T-helper 2 cell treated with Interferon-gamma antibody and Interleukin-4, amounts not matched to agents 5 μg/mL and 100 μg/mL, for 36 hours (primary cell): ENCODE measurements at regions not wholly inside any gene's neighbourhood (a gene's known extent, or its start where the extent isn't known, plus 50 kb on each side); places are given as distances from the start of the nearest gene placed in this dataset.
"Not testable (repeated sequence)": the region's sequence is repeated elsewhere in the genome, so short reads cannot be mapped to it uniquely, and the experiment has no call there.

ENCODE experiments used
- DNase-seq: peaks from one replicate; pipeline ENCODE4 v3.0.0; 2021; ENCODE audit warnings: low spot score
- H3K27ac Mint-ChIP-seq: one replicate; pipeline ENCODE4 v1.8.0; 2021; ENCODE audit warnings: mild to moderate bottlenecking, mixed read lengths
- H3K27me3 Mint-ChIP-seq: one replicate; pipeline ENCODE4 v1.8.0; 2021; ENCODE audit warnings: low read depth, mixed read lengths
- H3K36me3 Mint-ChIP-seq: one replicate; pipeline ENCODE4 v1.8.0; 2021; ENCODE audit warnings: low read depth, mixed read lengths
- H3K4me1 Mint-ChIP-seq: one replicate; pipeline ENCODE4 v1.8.0; 2021; ENCODE audit warnings: low read depth, mixed read lengths
- H3K4me3 Mint-ChIP-seq: one replicate; pipeline ENCODE4 v1.8.0; 2022; ENCODE audit warnings: mild to moderate bottlenecking, moderate library complexity, mixed read lengths
- H3K9me3 Mint-ChIP-seq: one replicate; pipeline ENCODE4 v1.8.0; 2021; ENCODE audit warnings: mixed read lengths

GRCh38 chr4:159410076-159410777 lies 307.3 kb downstream of the RAPGEF2 start:
- H3K27me3 Mint-ChIP-seq = peaks cover 4% of the 10 kb centered on the region
- no peak overlapping the region for H3K4me3 Mint-ChIP-seq
- no peak for DNase-seq
- H3K9me3 Mint-ChIP-seq = no peaks in the 10 kb centered on the region
- H3K36me3 Mint-ChIP-seq = no peaks in the 10 kb centered on the region
- H3K27ac Mint-ChIP-seq = no peak overlapping the region
- H3K4me1 Mint-ChIP-seq = no peaks in the 10 kb centered on the region

GRCh38 chr4:159410891-159411290 lies 308.0 kb downstream of the RAPGEF2 start:
- DNase-seq = no peak
- no peaks in the 10 kb centered on the region for H3K9me3 Mint-ChIP-seq
- H3K36me3 Mint-ChIP-seq = no peaks in the 10 kb centered on the region
- H3K4me1 Mint-ChIP-seq = no peaks in the 10 kb centered on the region
- H3K27ac Mint-ChIP-seq = no peak overlapping the region
- no peak overlapping the region for H3K4me3 Mint-ChIP-seq
- peaks cover 4% of the 10 kb centered on the region for H3K27me3 Mint-ChIP-seq

GRCh38 chr4:159413306-159413943 lies 310.5 kb downstream of the RAPGEF2 start:
- Mint-ChIP-seq H3K4me3 (no peak overlapping the region), H3K27me3 (peaks cover 4% of the 10 kb centered on the region), H3K9me3 (no peaks in the 10 kb centered on the region), H3K4me1 (no peaks in the 10 kb centered on the region), H3K36me3 (no peaks in the 10 kb centered on the region), H3K27ac (no peak overlapping the region)
- DNase-seq = no peak

GRCh38 chr4:159414305-159414704 lies 311.4 kb downstream of the RAPGEF2 start:
- H3K27me3 Mint-ChIP-seq = peaks cover 4% of the 10 kb centered on the region
- no peak overlapping the region for H3K4me3 Mint-ChIP-seq

GRCh38 chr4:159416073-159416472 lies 313.2 kb downstream of the RAPGEF2 start:
- no peak overlapping the region for H3K4me3 Mint-ChIP-seq
- H3K36me3 Mint-ChIP-seq = no peaks in the 10 kb centered on the region
- H3K27ac Mint-ChIP-seq = no peak overlapping the region
- no peaks in the 10 kb centered on the region for H3K4me1 Mint-ChIP-seq
- no peak for DNase-seq
- H3K27me3 Mint-ChIP-seq = no peaks in the 10 kb centered on the region
- peaks cover 4% of the 10 kb centered on the region for H3K9me3 Mint-ChIP-seq

More at GRCh38 chr4:159414305-159414704, 311.4 kb downstream of the RAPGEF2 start:
- H3K4me1 Mint-ChIP-seq = no peaks in the 10 kb centered on the region
- peak overlapping the region; percentile 4 for H3K27ac Mint-ChIP-seq
- no peaks in the 10 kb centered on the region for H3K36me3 Mint-ChIP-seq
- DNase-seq = no peak
- no peaks in the 10 kb centered on the region for H3K9me3 Mint-ChIP-seq

- H3K27ac Mint-ChIP-seq = no peak overlapping the region
- no peaks in the 10 kb centered on the region for H3K4me1 Mint-ChIP-seq
- no peaks in the 10 kb centered on the region for H3K36me3 Mint-ChIP-seq
- DNase-seq = no peak
- no peak overlapping the region for H3K4me3 Mint-ChIP-seq
- H3K27me3 Mint-ChIP-seq = no peaks in the 10 kb centered on the region
- H3K9me3 Mint-ChIP-seq = peaks cover 4% of the 10 kb centered on the region
Measured at GRCh38 chr4:159416996-159417395, 314.1 kb downstream of the RAPGEF2 start.

- H3K27me3 Mint-ChIP-seq = no peaks in the 10 kb centered on the region
- no peak overlapping the region for H3K27ac Mint-ChIP-seq
- H3K9me3 Mint-ChIP-seq = peaks cover 4% of the 10 kb centered on the region
- H3K4me3 Mint-ChIP-seq = no peak overlapping the region
- H3K36me3 Mint-ChIP-seq = no peaks in the 10 kb centered on the region
- no peaks in the 10 kb centered on the region for H3K4me1 Mint-ChIP-seq
- no peak for DNase-seq
Measured at GRCh38 chr4:159420162-159421057, 317.5 kb downstream of the RAPGEF2 start.

GRCh38 chr4:159421058-159421419 lies 318.2 kb downstream of the RAPGEF2 start:
- H3K36me3 Mint-ChIP-seq, DNase-seq, H3K27me3 Mint-ChIP-seq, H3K4me3 Mint-ChIP-seq, H3K9me3 Mint-ChIP-seq, H3K27ac Mint-ChIP-seq, H3K4me1 Mint-ChIP-seq: not testable (repeated sequence)

GRCh38 chr4:159422019-159422418 lies 319.1 kb downstream of the RAPGEF2 start:
- Mint-ChIP-seq H3K27me3 (no peaks in the 10 kb centered on the region), H3K4me3 (no peak overlapping the region), H3K4me1 (no peaks in the 10 kb centered on the region), H3K36me3 (no peaks in the 10 kb centered on the region), H3K9me3 (peaks cover 4% of the 10 kb centered on the region), H3K27ac (no peak overlapping the region)
- no peak for DNase-seq

GRCh38 chr4:159422626-159423025 lies 319.7 kb downstream of the RAPGEF2 start:
- no peak for DNase-seq
- Mint-ChIP-seq H3K27me3 (no peaks in the 10 kb centered on the region), H3K4me3 (no peak overlapping the region), H3K9me3 (peaks cover 4% of the 10 kb centered on the region), H3K27ac (no peak overlapping the region), H3K36me3 (no peaks in the 10 kb centered on the region), H3K4me1 (no peaks in the 10 kb centered on the region)

GRCh38 chr4:159425737-159426305 lies 322.9 kb downstream of the RAPGEF2 start:
- Mint-ChIP-seq H3K4me3 (no peak overlapping the region), H3K27ac (no peak overlapping the region), H3K4me1 (no peaks in the 10 kb centered on the region), H3K27me3 (peaks cover 7% of the 10 kb centered on the region), H3K36me3 (no peaks in the 10 kb centered on the region), H3K9me3 (no peaks in the 10 kb centered on the region)
- DNase-seq = no peak

GRCh38 chr4:159428293-159428692 lies 325.4 kb downstream of the RAPGEF2 start:
- DNase-seq = no peak
- H3K27me3 Mint-ChIP-seq = peaks cover 10% of the 10 kb centered on the region
- no peaks in the 10 kb centered on the region for H3K4me1 Mint-ChIP-seq
- H3K27ac Mint-ChIP-seq = no peak overlapping the region
- H3K4me3 Mint-ChIP-seq = no peak overlapping the region
- no peaks in the 10 kb centered on the region for H3K36me3 Mint-ChIP-seq
- H3K9me3 Mint-ChIP-seq = no peaks in the 10 kb centered on the region

GRCh38 chr4:159428975-159429692 lies 326.3 kb downstream of the RAPGEF2 start:
- Mint-ChIP-seq H3K27me3 (peaks cover 10% of the 10 kb centered on the region), H3K4me1 (no peaks in the 10 kb centered on the region), H3K36me3 (no peaks in the 10 kb centered on the region), H3K4me3 (no peak overlapping the region), H3K27ac (no peak overlapping the region), H3K9me3 (no peaks in the 10 kb centered on the region)
- no peak for DNase-seq
